Activated T-cell treated with anti-CD3 and anti-CD28 coated beads, Interleukin-2, amount 50 U/mL, for 24 hours (primary cell): ENCODE measurements at regions not wholly inside any gene's neighbourhood (a gene's known extent, or its start where the extent isn't known, plus 50 kb on each side); places are given as distances from the start of the nearest gene placed in this dataset.

Experiments used
- DNase-seq: peaks from one replicate; pipeline ENCODE4 v3.0.0-alpha.2; 2020
- H3K27ac Mint-ChIP-seq: 2 replicates; pipeline ENCODE4 v1.8.0; 2020; ENCODE audit warnings: mild to moderate bottlenecking, mixed read lengths
- H3K27me3 Mint-ChIP-seq: 2 replicates; pipeline ENCODE4 v1.8.0; 2020; ENCODE audit warnings: mixed read lengths
- H3K36me3 Mint-ChIP-seq: 2 replicates; pipeline ENCODE4 v1.8.0; 2020; ENCODE audit warnings: low read depth, mixed read lengths
- H3K4me1 Mint-ChIP-seq: 2 replicates; pipeline ENCODE4 v1.8.0; 2020; ENCODE audit warnings: low read depth, mixed read lengths
- H3K4me3 Mint-ChIP-seq: 2 replicates; pipeline ENCODE4 v1.8.0; 2020; ENCODE audit warnings: mild to moderate bottlenecking, moderate library complexity, mixed read lengths
- H3K9me3 Mint-ChIP-seq: 2 replicates; pipeline ENCODE4 v1.8.0; 2020; ENCODE audit warnings: mixed read lengths

DNA sequence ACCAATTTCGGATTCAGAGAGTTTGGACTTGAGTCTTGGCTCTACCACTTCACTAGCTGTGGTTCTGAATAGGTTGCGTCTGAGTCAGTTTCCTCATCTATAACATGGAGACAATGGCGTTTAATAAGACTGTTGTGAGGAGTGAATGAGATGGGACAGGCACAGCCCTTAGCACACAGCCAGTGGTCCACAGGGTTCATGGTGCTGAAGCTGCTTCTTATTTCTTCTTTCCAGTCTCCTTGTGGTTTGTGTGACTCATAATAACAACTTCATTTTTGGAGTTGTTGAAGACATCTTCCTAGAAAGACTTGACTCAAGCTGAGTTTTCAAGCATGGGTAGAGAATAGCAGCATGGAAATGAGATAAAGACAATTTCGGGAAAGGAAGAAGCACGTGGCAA is 172.6 kb upstream of the PPP2R2B start:
- Mint-ChIP-seq H3K27ac (no peak overlapping the region), H3K27me3 (peaks cover 4% of the 10 kb centered on the region), H3K36me3 (no peaks in the 10 kb centered on the region), H3K4me3 (no peak overlapping the region), H3K4me1 (no peaks in the 10 kb centered on the region), H3K9me3 (no peaks in the 10 kb centered on the region)
- no peak for DNase-seq

DNA sequence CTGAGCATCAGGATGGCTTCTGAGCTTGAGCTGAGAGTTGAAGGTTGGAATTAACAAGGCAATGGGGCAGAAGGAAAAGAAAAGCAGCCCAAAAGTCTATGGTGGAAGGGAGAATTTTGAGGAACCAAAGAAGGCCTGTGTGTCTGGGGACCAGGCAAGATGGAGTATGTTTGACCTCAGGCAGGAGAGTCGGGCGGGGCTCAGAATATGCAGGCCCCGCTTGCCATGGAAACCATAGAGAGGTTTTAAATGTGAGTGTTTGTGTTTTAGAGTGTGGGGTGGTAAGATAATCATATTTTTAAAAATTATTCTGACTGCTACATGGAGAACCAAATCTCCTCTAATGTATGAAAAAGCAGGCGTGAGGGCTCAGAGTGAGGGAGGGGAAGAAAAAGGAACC is 174.0 kb upstream of the PPP2R2B start:
- H3K4me3 Mint-ChIP-seq = no peak overlapping the region
- no peaks in the 10 kb centered on the region for H3K4me1 Mint-ChIP-seq
- H3K36me3 Mint-ChIP-seq = no peaks in the 10 kb centered on the region
- no peak for DNase-seq
- peaks cover 4% of the 10 kb centered on the region for H3K27me3 Mint-ChIP-seq
- H3K9me3 Mint-ChIP-seq = no peaks in the 10 kb centered on the region
- H3K27ac Mint-ChIP-seq = no peak overlapping the region

DNA sequence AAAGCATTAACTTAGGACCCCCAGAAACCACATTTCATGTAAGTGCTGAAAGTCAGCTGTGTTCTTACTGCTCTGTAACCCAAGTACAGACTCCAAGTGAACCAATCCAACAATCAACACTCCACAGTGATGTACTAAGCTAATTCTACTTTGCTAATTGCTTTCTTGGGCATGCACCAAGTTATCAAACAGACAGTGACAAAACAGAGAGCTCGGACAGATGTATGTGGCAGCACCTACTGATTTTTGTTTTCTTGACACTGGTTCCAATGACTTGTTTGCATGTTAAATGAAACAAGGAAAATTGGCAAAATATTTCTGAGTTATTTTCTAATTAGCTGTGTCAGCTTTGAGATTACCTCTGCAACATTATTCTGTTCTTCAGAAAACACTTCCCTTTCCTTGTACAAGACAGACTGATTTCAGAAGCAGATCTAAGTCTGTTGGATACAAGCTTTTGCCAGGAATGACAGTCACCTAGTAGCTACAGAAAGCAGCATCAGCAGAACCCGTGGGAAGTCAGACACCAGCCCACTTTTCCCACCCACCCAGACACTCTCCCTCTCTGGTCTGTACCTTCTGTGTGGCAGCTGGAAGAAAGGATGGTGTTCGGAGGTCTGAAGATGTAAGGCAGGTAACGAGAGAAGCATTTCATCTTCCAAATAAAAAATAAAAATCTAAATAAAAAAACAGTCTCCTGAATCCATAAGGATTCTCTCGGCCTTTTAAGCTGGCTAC is 176.7 kb upstream of the PPP2R2B start:
- H3K4me1 Mint-ChIP-seq = no peaks in the 10 kb centered on the region
- peaks cover 4% of the 10 kb centered on the region for H3K27me3 Mint-ChIP-seq
- H3K9me3 Mint-ChIP-seq = no peaks in the 10 kb centered on the region
- DNase-seq = no peak
- no peaks in the 10 kb centered on the region for H3K36me3 Mint-ChIP-seq
- no peak overlapping the region for H3K27ac Mint-ChIP-seq
- H3K4me3 Mint-ChIP-seq = no peak overlapping the region

DNA sequence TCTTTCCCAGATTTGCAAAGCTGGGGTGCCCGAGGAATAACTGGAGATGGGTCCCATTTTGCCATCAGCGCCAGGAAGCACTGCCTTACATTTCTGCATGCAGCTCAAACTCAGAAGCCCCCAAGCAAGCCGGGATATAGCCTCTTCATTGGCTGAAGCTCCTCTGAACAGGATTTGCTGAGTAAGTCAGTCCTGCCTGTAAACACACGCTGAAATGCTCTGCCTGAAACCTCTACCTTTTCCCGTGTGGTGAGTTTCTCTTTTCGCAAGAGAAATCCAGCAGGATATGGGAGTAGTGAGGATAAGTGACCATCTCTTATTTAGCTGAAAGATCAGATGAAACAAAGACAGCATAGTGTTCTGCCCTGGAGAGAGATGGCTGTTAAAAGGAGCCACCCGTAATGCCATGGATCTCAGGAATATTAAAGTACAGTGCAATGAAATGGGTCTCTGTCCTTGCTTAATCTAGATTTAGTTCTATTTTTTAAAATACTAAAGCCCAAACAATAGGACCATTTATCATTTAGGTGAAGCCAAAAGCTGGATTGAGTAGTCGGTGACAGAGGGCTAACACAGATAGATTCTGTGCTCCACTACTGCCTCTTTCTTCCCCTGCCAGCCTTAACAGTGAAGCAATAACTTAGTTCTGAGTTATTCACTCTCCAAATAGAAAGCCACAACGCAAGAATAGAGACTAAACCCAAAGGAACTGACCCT is 177.5 kb upstream of the PPP2R2B start:
- H3K4me3 Mint-ChIP-seq = no peak overlapping the region
- H3K9me3 Mint-ChIP-seq = no peaks in the 10 kb centered on the region
- H3K4me1 Mint-ChIP-seq = no peaks in the 10 kb centered on the region
- H3K27ac Mint-ChIP-seq = no peak overlapping the region
- no peaks in the 10 kb centered on the region for H3K36me3 Mint-ChIP-seq
- DNase-seq = no peak
- H3K27me3 Mint-ChIP-seq = peaks cover 4% of the 10 kb centered on the region

DNA sequence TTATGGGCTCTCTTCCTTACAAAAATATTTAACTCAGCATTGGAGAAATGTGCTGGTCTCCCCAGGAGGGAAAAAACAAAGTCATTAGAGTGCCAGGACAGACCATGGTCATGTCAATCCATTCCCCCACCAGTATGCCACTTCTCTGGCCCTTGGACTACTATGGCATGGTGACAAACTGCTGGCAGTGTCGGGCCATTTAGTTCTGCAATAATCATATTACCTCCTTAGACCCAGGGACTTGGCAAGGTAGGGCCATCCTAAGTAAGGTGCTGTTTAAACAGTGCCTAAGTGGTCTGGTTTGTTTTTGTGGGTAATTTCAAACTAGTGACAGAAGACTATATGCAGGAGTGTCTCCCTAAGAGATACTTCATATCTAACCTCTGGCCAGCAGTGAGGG is 177.8 kb upstream of the STK32A start:
- Mint-ChIP-seq H3K27ac (no peak overlapping the region), H3K9me3 (no peaks in the 10 kb centered on the region), H3K4me3 (no peak overlapping the region), H3K27me3 (peaks cover 9% of the 10 kb centered on the region), H3K36me3 (no peaks in the 10 kb centered on the region), H3K4me1 (no peaks in the 10 kb centered on the region)
- no peak for DNase-seq

DNA sequence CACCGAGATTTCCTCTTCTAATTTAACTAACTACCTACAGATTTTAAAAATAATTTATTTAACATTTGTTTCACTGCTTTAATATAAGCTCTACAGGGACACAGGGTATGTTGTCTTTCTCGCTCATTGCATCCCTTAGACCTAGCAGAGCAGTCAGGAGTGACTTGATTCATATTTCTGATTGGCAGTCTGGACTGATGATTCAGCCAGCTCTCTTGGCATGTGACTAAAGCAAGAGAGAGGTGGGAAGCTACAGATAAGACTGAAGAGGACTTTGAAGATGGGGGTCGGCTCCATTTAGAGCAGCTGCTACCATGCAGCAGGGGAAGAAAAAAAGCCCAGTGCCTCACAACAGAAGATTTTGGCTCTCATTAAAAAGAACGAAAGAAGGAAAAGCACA is 173.4 kb upstream of the STK32A start:
- Mint-ChIP-seq H3K27ac (no peak overlapping the region), H3K9me3 (no peaks in the 10 kb centered on the region), H3K4me3 (no peak overlapping the region), H3K4me1 (peaks cover 4% of the 10 kb centered on the region), H3K36me3 (no peaks in the 10 kb centered on the region), H3K27me3 (peaks cover 5% of the 10 kb centered on the region)
- DNase-seq = no peak

DNA sequence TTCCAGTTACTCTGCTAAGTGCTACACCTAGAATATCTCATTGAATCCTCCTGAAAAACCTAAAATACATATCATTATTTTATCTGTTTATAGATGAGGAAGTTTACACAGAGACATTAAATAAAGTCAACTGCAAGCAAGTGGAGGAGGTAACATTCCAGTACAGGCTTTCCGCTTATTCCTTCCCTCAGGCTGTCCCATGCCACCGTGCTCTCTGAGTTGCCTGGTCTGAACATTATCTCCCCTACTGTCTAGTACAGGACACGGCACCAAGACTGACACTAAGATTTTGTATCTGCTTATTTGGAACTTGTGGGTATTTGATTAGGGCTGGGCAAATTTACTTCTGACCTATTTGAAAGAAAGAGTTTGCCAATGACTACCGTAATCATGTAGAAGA is 172.4 kb upstream of the STK32A start:
- no peaks in the 10 kb centered on the region for H3K36me3 Mint-ChIP-seq
- H3K27me3 Mint-ChIP-seq = peaks cover 5% of the 10 kb centered on the region
- DNase-seq = no peak
- H3K9me3 Mint-ChIP-seq = no peaks in the 10 kb centered on the region
- H3K4me1 Mint-ChIP-seq = peaks cover 4% of the 10 kb centered on the region
- H3K27ac Mint-ChIP-seq = no peak overlapping the region
- no peak overlapping the region for H3K4me3 Mint-ChIP-seq

DNA sequence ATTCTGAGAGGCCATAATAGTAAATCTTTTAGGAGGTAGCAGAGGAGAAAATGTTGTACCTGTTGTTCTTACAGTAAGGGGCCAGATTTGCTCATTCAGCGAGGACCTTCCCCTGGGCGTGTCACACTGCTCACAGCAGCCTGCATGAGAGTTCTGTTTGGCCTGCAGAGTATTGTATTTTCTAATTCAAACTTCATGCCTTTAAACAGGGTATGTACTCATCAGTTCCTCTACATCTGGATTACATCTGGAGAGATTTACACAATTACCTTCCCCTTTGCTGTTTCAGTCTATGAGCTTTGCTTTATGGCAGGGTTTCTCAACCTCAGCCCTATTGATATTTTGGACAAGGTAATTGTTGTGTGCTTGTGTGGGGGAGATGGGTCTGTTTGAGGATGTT is 170.9 kb upstream of the STK32A start:
- H3K27me3 Mint-ChIP-seq = peaks cover 5% of the 10 kb centered on the region
- H3K4me3 Mint-ChIP-seq = no peak overlapping the region
- no peak overlapping the region for H3K27ac Mint-ChIP-seq
- peaks cover 4% of the 10 kb centered on the region for H3K4me1 Mint-ChIP-seq
- no peak for DNase-seq
- no peaks in the 10 kb centered on the region for H3K9me3 Mint-ChIP-seq
- no peaks in the 10 kb centered on the region for H3K36me3 Mint-ChIP-seq

DNA sequence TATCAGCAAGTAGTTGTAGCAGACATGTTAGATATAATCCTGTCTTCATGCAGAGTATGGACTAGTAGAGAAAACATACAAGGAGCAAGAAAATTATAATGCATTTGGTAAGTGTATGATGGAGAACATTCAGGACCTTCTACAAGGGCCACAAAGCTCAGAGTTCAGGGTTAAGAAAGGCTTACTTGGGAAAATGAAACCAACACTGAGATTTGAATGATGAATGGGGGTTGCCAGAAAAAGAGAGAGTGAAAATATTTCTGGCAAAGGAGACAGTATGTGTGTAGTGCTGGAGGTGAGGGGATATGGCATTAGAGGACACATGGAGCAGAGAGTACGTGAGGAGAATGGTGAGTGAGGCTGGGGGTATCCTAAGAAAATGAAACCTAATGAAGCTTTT is 169.8 kb upstream of the STK32A start:
- H3K27ac Mint-ChIP-seq = no peak overlapping the region
- peaks cover 4% of the 10 kb centered on the region for H3K4me1 Mint-ChIP-seq
- peaks cover 5% of the 10 kb centered on the region for H3K27me3 Mint-ChIP-seq
- no peak overlapping the region for H3K4me3 Mint-ChIP-seq
- H3K9me3 Mint-ChIP-seq = no peaks in the 10 kb centered on the region
- DNase-seq = no peak
- H3K36me3 Mint-ChIP-seq = no peaks in the 10 kb centered on the region

DNA sequence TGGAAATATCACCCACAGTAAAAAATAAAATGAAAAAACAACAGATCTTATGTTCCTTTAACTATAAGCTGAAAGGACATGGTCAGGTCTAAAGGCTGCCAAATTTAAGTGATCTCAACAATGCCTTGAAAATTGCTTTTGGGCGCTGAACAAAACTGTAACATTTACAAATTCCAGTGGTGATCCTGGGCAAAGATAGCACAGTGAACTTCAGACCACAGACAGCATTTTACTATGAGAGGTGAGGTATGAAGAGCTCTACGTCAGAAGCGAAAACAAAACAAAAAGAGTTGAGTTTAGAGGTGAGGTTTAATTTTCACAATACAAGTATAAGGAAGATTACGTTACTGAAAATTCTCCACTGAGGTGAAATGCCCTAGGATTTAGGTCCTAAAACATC is 165.8 kb upstream of the STK32A start:
- no peak overlapping the region for H3K4me3 Mint-ChIP-seq
- no peak overlapping the region for H3K27ac Mint-ChIP-seq
- no peak for DNase-seq
- H3K27me3 Mint-ChIP-seq = no peaks in the 10 kb centered on the region
- H3K9me3 Mint-ChIP-seq = no peaks in the 10 kb centered on the region
- peaks cover 4% of the 10 kb centered on the region for H3K4me1 Mint-ChIP-seq
- no peaks in the 10 kb centered on the region for H3K36me3 Mint-ChIP-seq

DNA sequence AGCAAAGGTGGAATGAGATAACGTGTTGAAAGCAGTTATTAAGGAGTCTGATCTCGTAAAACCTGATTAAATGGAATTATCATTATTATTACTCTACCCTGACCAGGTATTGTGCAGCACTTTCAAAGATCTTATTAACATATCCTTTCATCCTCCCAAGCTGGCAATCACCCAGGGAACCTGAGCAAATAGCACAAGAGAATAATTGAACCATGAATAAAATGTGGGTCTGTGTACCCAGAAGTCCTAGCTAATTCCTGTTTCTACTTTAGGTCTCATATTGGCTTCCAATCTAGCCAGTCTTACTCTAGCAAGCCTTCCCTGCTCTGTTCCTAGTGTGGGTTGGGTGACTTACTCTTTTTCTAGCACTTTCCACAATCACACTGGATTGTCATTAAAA is 162.2 kb upstream of the STK32A start:
- no peaks in the 10 kb centered on the region for H3K4me1 Mint-ChIP-seq
- no peak overlapping the region for H3K4me3 Mint-ChIP-seq
- no peaks in the 10 kb centered on the region for H3K36me3 Mint-ChIP-seq
- H3K27ac Mint-ChIP-seq = no peak overlapping the region
- H3K27me3 Mint-ChIP-seq = no peaks in the 10 kb centered on the region
- DNase-seq = no peak
- H3K9me3 Mint-ChIP-seq = no peaks in the 10 kb centered on the region

DNA sequence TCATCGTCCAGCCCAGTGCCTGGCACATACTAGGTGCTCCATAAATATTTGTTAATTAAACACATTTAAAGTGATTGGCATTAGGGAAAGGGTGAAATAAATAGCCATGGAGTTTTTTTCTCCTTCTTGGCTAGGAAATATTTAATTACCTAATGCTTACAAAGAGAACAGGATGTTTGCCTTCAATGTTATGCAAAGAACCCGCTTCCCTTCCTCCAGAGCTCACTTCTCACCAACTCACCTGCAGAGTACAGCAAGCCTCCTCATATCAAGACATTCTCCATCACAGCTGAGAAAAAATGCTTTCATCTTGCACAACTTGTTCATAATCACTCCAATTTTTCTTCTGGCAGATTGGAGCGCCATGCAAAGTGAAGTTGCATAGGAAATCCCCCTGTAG is 161.7 kb upstream of the STK32A start:
- DNase-seq = no peak
- Mint-ChIP-seq H3K4me1 (no peaks in the 10 kb centered on the region), H3K36me3 (no peaks in the 10 kb centered on the region), H3K4me3 (no peak overlapping the region), H3K27me3 (no peaks in the 10 kb centered on the region), H3K9me3 (no peaks in the 10 kb centered on the region), H3K27ac (no peak overlapping the region)

DNA sequence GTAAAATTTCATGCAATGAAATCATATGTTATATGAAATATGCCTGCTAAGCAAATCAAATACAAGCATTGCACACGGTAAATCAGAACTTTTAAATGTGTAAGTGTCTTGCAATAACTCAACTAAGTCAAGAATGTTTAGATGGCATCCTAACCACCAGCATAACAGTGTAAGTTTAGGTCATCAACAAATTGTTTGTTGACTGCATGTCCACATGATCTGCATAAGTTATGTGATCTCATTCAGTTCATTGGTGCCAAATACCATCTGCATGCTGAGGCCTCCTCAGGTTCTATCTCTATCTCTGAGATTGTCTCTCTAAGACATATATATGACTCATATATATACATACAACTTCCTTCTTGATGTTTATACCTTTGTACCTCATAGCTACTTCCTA is 159.6 kb upstream of the STK32A start:
- DNase-seq = no peak
- Mint-ChIP-seq H3K36me3 (no peaks in the 10 kb centered on the region), H3K9me3 (no peaks in the 10 kb centered on the region), H3K27ac (no peak overlapping the region), H3K4me1 (no peaks in the 10 kb centered on the region), H3K27me3 (no peaks in the 10 kb centered on the region), H3K4me3 (no peak overlapping the region)

DNA sequence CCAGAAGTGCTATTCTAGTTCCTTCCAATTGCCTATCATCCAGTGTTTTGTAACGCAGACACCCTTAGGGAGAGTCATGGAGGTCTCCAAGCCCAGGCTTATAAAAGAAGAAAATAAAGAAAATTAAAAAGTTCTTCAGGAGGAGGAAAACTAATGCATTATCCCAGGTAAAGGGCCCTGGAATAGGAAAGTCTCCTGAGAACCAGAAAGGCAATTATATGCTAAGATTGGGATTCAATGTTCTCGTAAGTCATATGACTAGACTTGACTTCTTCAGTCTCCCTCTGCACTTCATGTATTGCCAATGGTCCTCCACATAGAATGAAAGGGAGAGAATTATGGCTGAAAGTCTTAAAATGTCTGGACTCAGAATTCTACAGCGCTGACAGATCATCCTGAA is 154.4 kb upstream of the STK32A start:
- H3K4me3 Mint-ChIP-seq = no peak overlapping the region
- DNase-seq = no peak
- no peaks in the 10 kb centered on the region for H3K27me3 Mint-ChIP-seq
- H3K9me3 Mint-ChIP-seq = no peaks in the 10 kb centered on the region
- H3K4me1 Mint-ChIP-seq = no peaks in the 10 kb centered on the region
- H3K36me3 Mint-ChIP-seq = no peaks in the 10 kb centered on the region
- H3K27ac Mint-ChIP-seq = no peak overlapping the region

DNA sequence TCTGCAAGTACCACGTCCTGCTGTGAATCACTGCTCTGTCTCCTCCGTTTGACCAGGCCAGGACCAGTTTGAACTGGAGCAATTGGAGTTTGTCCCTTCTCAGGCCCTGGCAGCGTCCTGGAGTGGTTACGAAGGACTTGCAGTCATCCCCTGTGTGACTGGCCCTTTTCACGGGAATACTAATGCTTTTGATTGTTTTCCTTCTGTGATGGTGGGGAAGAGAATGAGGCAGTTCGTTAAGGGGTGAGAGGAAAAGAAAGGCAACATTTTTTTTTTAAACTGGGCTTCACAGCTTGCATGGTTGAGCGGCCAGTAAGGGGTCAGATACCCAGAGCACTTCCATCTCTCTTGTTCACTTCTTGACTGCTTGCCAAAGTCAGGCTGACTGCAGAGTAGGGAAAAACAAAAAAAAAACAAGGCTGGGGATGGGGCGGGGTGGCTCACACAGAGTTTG is 153.5 kb upstream of the STK32A start:
- no peaks in the 10 kb centered on the region for H3K27me3 Mint-ChIP-seq
- DNase-seq = no peak
- no peak overlapping the region for H3K4me3 Mint-ChIP-seq
- H3K4me1 Mint-ChIP-seq = no peaks in the 10 kb centered on the region
- H3K36me3 Mint-ChIP-seq = no peaks in the 10 kb centered on the region
- H3K27ac Mint-ChIP-seq = no peak overlapping the region
- H3K9me3 Mint-ChIP-seq = no peaks in the 10 kb centered on the region
